ENCODE measurements at regions not wholly inside any gene's neighbourhood (a gene's known extent, or its start where the extent isn't known, plus 50 kb on each side); places are given as distances from the start of the nearest gene placed in this dataset.

GRCh38 chrX:13511944-13512330 lies 57.5 kb upstream of the EGFL6 start:
- no peak for TF ChIP-seq RFX5 (IDR thresholded peaks at IDR 0.05; ENCODE audit: low read length)
- TF ChIP-seq, protein P1, sequence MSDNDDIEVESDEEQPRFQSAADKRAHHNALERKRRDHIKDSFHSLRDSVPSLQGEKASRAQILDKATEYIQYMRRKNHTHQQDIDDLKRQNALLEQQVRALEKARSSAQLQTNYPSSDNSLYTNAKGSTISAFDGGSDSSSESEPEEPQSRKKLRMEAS (IDR thresholded peaks at IDR 0.05; ENCODE audit: low read depth), result no peak
- no peak for TF ChIP-seq EZH2phosphoT487 (IDR thresholded peaks at IDR 0.05; ENCODE audit: borderline replicate concordance, low read depth)
- TF ChIP-seq, protein P2, sequence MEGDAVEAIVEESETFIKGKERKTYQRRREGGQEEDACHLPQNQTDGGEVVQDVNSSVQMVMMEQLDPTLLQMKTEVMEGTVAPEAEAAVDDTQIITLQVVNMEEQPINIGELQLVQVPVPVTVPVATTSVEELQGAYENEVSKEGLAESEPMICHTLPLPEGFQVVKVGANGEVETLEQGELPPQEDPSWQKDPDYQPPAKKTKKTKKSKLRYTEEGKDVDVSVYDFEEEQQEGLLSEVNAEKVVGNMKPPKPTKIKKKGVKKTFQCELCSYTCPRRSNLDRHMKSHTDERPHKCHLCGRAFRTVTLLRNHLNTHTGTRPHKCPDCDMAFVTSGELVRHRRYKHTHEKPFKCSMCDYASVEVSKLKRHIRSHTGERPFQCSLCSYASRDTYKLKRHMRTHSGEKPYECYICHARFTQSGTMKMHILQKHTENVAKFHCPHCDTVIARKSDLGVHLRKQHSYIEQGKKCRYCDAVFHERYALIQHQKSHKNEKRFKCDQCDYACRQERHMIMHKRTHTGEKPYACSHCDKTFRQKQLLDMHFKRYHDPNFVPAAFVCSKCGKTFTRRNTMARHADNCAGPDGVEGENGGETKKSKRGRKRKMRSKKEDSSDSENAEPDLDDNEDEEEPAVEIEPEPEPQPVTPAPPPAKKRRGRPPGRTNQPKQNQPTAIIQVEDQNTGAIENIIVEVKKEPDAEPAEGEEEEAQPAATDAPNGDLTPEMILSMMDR (IDR thresholded peaks at IDR 0.05), result no peak
- TF ChIP-seq NRF1 (IDR thresholded peaks at IDR 0.05; ENCODE audit: low read depth, low read length), result no peak
- no peak for TF ChIP-seq IRF3 (IDR thresholded peaks at IDR 0.05; ENCODE audit: low read depth, low read length)
- TF ChIP-seq CHD2 (IDR thresholded peaks at IDR 0.05; ENCODE audit: low read length, partially characterized antibody), result no peak
- TF ChIP-seq, protein P3, sequence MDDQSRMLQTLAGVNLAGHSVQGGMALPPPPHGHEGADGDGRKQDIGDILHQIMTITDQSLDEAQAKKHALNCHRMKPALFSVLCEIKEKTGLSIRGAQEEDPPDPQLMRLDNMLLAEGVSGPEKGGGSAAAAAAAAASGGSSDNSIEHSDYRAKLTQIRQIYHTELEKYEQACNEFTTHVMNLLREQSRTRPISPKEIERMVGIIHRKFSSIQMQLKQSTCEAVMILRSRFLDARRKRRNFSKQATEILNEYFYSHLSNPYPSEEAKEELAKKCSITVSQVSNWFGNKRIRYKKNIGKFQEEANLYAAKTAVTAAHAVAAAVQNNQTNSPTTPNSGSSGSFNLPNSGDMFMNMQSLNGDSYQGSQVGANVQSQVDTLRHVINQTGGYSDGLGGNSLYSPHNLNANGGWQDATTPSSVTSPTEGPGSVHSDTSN (IDR thresholded peaks at IDR 0.05), result no peak
- TF ChIP-seq TAF1 (IDR thresholded peaks at IDR 0.05; ENCODE audit: borderline replicate concordance, low read depth, low read length), result no peak
- TF ChIP-seq, protein P4, sequence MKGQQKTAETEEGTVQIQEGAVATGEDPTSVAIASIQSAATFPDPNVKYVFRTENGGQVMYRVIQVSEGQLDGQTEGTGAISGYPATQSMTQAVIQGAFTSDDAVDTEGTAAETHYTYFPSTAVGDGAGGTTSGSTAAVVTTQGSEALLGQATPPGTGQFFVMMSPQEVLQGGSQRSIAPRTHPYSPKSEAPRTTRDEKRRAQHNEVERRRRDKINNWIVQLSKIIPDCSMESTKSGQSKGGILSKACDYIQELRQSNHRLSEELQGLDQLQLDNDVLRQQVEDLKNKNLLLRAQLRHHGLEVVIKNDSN (IDR thresholded peaks at IDR 0.05; ENCODE audit: borderline replicate concordance, low read depth), result no peak
- TF ChIP-seq RAD21 (IDR thresholded peaks at IDR 0.05; ENCODE audit: low read length), result no peak
- TF ChIP-seq POLR2AphosphoS5 (IDR thresholded peaks at IDR 0.05; ENCODE audit: low read depth, low read length), result no peak
- TF ChIP-seq SIN3A (IDR thresholded peaks at IDR 0.05; ENCODE audit: borderline replicate concordance, low read depth, low read length), result no peak
- TF ChIP-seq TCF12 (IDR thresholded peaks at IDR 0.05), result no peak
